ENCODE measurements at regions not wholly inside any gene's neighbourhood (a gene's known extent, or its start where the extent isn't known, plus 50 kb on each side); places are given as distances from the start of the nearest gene placed in this dataset.
"Not testable (repeated sequence)": the region's sequence is repeated elsewhere in the genome, so short reads cannot be mapped to it uniquely, and the experiment has no call there.

DNA sequence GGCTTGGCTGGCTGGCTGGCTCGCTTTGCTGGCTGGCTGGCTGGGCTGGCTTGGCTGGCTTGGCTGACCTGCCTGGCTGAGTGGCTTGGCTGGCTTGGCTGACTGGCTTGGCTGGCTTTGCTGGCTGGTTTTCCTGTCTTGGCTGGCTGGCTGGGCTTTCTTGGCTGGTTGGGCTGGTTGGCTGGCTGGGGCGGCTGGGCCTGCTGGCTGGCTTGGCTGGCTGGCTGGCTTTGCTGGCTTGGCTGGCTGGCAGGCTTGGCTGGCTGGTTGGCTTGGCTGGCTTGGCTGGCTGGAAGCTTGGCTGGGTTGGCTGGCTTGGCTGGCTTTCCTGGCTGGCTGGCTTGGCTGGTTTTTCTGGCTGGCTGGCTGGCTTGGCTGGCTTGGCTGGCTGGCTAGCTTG is 435.6 kb downstream of the GOLGA6L6 start:
- TF ChIP-seq CTCF (IDR thresholded peaks at IDR 0.05) (no peak), ZFX (IDR thresholded peaks at IDR 0.05; ENCODE audit: borderline replicate concordance) (no peak)
- H3K27ac ChIP-seq = no peak overlapping the region

DNA sequence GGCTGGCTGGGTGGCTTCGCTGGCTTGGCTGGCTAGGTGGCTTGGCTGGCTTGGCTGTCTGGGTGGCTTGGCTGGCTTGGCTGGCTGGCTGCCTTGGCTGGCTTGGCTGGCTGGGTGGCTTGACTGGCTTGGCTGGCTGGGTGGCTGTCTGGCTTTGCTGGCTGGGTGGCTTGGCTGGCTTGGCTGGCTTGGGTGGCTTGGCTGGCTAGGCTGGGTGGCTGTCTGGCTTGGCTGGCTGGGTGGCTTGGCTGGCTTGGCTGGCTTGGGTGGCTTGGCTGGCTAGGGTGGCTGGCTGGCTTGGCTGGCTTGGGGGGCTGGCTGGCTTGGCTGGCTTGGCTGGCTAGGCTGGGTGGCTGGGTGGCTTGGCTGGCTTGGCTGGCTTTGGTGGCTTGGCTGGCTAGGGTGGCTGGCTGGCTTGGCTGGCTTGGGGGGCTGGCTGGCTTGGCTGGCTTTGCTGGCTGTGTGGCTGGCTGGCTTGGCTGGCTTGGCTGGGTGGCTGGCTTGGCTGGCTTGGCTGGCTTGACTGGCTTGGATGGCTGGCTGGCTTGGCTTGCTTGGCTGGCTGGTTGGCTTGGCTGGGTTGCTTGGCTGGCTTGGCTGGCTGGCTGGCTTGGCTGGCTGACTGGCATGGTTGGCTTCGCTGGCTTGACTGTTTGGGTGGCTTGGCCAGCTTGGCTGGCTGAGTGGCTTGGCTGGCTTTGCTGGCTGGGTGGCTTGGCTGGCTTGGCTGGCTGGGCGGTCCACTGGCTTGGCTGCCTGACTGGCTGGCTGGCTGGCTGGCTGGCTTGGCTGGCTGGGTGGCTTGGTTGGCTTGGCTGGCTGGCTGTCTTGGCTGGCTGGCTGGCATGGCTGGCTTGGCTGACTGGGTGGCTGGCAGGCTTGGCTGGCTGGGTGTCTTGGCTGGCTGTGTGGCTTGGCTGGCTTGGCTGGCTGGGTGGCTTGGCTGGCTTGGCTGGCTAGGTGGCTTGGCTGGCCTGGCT is 436.3 kb downstream of the GOLGA6L6 start:
- H3K27ac ChIP-seq = not testable (repeated sequence)

DNA sequence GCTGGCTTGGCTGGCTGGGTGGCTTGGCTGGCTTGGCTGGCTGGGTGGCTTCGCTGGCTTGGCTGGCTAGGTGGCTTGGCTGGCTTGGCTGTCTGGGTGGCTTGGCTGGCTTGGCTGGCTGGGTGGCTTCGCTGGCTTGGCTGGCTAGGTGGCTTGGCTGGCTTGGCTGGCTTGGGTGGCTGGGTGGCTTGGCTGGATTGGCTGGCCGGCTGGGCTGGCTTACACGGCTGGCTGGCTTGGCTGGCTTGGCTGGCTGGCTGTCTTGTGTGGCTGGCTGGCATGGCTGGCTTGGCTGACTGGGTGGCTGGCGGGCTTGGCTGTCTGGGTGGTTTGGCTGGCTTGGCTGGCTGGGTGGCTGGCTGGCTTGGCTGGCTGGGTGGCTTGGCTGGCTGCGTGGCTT is 437.0 kb downstream of the GOLGA6L6 start:
- not testable (repeated sequence) for H3K27ac ChIP-seq

GRCh38 chr15:20102862-20103261 is 438.7 kb downstream of the GOLGA6L6 start:
- H3K27ac ChIP-seq = not testable (repeated sequence)

GRCh38 chr15:20102209-20102608 is 439.4 kb downstream of the GOLGA6L6 start:
- H3K27ac ChIP-seq = not testable (repeated sequence)

- H3K27ac ChIP-seq = not testable (repeated sequence)
Measured at GRCh38 chr15:20101281-20101680, 440.3 kb downstream of the GOLGA6L6 start.

GRCh38 chr15:20100604-20101270 is 440.9 kb downstream of the GOLGA6L6 start:
- H3K27ac ChIP-seq = not testable (repeated sequence)

DNA sequence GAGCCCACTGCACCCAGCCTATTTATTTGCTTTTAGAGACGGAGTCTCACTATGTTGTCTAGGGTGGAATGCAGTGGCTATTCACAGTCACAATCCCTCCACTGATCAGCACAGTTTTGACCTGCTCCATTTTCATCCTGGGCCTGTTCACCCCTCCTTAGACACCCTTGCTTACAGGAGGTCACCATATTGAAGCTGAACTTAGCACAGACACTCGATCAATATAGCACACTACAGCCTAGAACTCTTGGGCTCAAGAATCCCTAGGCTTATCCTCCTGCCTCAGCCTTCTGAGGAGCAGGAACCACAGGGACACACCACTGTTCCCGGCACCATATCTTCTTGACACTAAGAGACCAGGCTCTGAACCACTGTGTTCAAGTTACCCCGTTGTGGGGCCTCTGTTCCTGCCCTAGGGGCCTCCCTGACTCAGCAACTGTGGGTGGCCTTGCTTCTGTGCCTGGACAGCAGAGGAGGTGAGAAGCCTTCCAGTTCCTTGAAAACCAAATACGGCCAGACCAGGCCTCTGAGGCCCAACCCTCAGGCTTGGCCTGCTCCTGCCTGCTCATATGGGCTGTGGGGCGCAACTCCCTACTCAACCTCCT is 445.8 kb downstream of the GOLGA6L6 start:
- H3K27ac ChIP-seq = not testable (repeated sequence)

GRCh38 chr15:20089541-20089940 is 452.1 kb downstream of the GOLGA6L6 start:
- H3K27ac ChIP-seq = not testable (repeated sequence)

DNA sequence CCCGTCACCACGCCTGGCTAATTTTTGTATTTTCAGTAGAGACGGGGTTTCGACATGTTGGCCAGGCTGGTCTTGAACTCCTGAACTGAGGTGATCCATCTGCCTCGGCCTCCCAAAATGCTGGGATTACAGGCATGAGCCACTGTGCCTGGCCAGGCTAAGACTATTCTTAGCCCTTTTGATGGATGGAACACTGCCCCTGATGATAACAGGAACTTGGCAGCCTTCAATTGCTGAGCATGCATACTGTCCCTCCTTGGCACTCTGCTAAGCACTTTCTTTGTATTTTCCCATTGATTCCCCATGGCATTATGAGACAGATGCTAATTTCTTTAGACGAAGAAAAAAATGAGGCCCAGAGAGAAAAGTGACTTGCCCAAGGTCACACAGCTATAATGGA is 457.6 kb downstream of the GOLGA6L6 start:
- H3K27ac ChIP-seq = not testable (repeated sequence)

DNA sequence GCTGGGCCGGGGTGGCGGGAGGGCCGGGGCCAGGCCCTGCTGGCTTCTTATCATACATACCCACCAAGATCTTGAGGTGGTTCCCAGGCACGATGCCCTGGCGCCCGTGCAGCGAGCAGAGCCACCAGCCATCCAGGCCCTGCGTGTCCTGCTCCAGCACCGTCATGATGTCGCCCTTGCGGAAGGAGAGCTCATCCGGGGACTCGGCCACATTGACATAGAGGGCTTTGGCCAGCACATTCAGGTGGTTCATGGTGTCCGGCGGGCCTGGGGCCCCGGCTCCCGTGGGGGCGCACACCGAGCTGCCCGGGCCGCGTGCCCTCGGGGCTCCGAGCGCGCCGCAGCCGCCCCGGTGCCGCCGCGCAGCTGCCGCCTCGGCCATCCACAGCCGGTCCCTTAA is 467.5 kb downstream of the GOLGA6L6 start:
- not testable (repeated sequence) for H3K27ac ChIP-seq

GRCh38 chr15:20069043-20069442 is 472.6 kb downstream of the GOLGA6L6 start:
- not testable (repeated sequence) for H3K27ac ChIP-seq

- not testable (repeated sequence) for H3K27ac ChIP-seq
Measured at GRCh38 chr15:20066173-20066572, 475.4 kb downstream of the GOLGA6L6 start.

- H3K27ac ChIP-seq = not testable (repeated sequence)
Measured at GRCh38 chr15:20065508-20065907, 476.1 kb downstream of the GOLGA6L6 start.

DNA sequence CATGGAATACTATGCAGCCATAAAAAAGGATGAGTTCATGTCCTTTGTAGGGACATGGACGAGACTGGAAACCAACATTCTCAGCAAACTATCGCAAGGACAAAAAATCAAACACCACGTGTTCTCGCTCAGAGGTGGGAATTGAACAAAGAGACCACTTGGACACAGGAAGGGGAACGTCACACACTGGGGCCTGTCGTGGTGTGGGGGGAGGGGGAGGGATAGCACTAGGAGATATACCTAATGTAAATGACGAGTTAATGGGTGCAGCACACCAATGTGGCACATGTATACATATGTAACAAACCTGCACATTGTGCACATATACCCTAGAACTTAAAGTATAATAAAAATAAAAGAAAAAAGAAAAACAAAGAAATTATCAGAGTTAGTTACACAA is 478.4 kb downstream of the GOLGA6L6 start:
- H3K27ac ChIP-seq = not testable (repeated sequence)

DNA sequence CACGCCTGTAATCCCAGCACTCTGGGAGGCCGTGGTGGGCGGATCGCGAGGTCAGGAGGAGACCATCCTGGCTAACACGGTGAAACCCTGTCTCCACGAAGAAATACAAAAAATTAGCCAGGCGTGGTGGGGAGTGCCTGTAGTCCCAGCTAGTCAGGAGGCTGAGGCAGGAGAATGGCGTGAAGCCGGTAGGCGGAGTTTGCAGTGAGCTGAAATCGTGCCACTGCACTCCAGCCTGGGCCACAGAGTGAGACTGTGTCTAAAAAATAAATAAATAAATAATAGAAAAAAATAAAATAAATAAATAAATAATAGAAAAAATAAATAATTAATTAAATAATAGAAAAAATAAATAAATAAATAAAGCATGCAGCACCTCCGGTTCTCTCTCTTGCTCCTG is 480.8 kb downstream of the GOLGA6L6 start:
- H3K27ac ChIP-seq = not testable (repeated sequence)

GRCh38 chr15:20056871-20057270 is 484.7 kb downstream of the GOLGA6L6 start:
- not testable (repeated sequence) for H3K27ac ChIP-seq

GRCh38 chr15:20055921-20056320 is 485.7 kb downstream of the GOLGA6L6 start:
- H3K27ac ChIP-seq = not testable (repeated sequence)

DNA sequence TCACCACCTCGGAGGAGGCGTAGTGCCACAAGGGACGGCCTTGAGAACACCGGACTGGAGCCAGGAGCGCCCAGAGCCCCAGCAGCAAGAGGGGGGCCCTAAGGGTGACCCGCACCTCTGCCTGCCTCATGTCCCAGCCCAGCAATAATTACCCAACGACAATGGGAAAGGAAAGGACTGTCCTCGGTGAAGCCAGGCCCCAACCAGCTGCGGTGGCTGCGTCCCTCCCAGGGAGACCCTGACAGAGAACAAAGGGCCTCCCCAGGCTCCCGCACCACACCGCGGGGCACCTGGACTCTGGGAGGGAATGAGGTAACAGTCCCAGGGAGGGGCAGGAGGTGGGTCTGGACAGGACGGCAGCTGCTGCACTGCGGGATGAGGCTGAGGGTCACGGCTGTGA is 493.4 kb downstream of the GOLGA6L6 start:
- not testable (repeated sequence) for H3K27ac ChIP-seq

- H3K27ac ChIP-seq = not testable (repeated sequence)
Measured at GRCh38 chr15:20045165-20045564, 496.4 kb downstream of the GOLGA6L6 start.

- not testable (repeated sequence) for H3K27ac ChIP-seq
Measured at GRCh38 chr15:20040691-20041090, 500.9 kb downstream of the GOLGA6L6 start.

All from 22Rv1 (cell line).